GM23338 (cell line): ENCODE measurements at regions not wholly inside any gene's neighbourhood (a gene's known extent, or its start where the extent isn't known, plus 50 kb on each side); places are given as distances from the start of the nearest gene placed in this dataset.

ENCODE experiments used
- EZH2 ChIP-seq: fragments of 200-600 bp; sonication (generic); IDR thresholded peaks from one replicate; pipeline ENCODE4 v1.8.0; 2017; ENCODE audit warnings: antibody characterized with exemption, mild to moderate bottlenecking, low read depth; ENCODE audit not compliant: unreplicated experiment
- TF ChIP-seq, protein P1 (sequence below), 2 experiments: fragments of 200-600 bp in 1 of 2; sonication (generic) in 1 of 2; conservative IDR thresholded peaks; 2 replicates each; pipeline versions ENCODE4 v1.5.1 to v1.6.1; 2016 to 2017; ENCODE audit warnings: antibody characterized with exemption in 2 of 2, low read depth in 2 of 2, mild to moderate bottlenecking in 2 of 2, moderate library complexity in 1 of 2

DNA sequence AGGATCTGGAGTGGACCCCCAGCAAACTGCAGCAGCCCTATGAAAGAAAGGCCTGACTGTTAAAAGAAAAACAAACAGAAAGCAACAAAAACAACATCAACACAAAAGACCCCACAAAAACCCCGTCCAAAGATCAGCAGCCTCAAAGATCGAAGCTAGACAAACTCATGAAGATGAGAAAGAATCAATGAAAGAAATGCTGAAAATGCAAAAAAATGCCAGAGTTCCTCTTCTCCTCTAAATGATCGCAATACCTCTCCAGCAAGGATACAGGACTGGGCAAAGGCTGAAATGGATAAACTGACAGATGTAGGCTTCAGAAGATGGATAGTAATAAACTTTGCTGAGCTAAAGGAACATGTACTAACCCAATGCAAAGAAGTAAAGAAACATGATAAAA is 526.3 kb upstream of the DAB2 start:
- TF ChIP-seq, protein P1, sequence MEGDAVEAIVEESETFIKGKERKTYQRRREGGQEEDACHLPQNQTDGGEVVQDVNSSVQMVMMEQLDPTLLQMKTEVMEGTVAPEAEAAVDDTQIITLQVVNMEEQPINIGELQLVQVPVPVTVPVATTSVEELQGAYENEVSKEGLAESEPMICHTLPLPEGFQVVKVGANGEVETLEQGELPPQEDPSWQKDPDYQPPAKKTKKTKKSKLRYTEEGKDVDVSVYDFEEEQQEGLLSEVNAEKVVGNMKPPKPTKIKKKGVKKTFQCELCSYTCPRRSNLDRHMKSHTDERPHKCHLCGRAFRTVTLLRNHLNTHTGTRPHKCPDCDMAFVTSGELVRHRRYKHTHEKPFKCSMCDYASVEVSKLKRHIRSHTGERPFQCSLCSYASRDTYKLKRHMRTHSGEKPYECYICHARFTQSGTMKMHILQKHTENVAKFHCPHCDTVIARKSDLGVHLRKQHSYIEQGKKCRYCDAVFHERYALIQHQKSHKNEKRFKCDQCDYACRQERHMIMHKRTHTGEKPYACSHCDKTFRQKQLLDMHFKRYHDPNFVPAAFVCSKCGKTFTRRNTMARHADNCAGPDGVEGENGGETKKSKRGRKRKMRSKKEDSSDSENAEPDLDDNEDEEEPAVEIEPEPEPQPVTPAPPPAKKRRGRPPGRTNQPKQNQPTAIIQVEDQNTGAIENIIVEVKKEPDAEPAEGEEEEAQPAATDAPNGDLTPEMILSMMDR (conservative IDR thresholded peaks at IDR 0.05; ENCODE audit: low read depth in 2 of 2): no peak
- TF ChIP-seq EZH2: no peak
